ENCODE measurements at regions not wholly inside any gene's neighbourhood (a gene's known extent, or its start where the extent isn't known, plus 50 kb on each side); places are given as distances from the start of the nearest gene placed in this dataset.
"Not testable (repeated sequence)": the region's sequence is repeated elsewhere in the genome, so short reads cannot be mapped to it uniquely, and the experiment has no call there.

DNA sequence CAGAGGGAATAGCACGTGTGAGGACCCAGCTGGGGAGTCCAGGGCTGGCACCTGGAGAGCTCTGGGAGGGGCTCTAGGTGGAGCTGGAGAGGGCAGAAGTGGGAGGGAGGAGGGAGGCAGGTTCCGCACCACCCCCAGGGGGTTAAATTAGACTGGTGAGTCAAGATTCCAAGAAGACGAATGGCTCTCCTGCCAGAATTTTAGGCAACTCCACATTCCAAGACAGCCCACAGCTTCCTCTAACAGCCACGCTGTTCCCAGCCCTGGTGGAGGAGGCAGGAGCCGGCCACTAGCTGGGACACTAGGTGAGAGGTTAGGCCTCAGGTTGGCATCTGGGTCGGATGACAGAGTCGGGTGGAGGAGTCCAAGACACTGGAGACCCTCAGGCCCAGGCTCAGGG is 60.2 kb downstream of the TFAP2C start:
- no peak for DNase-seq (ENCODE audit: low spot score)
- Mint-ChIP-seq H3K4me3 (no peak overlapping the region), H3K27ac (no peak overlapping the region), H3K9me3 (no peaks in the 10 kb centered on the region), H3K27me3 (ENCODE audit: insufficient read depth) (no peaks in the 10 kb centered on the region), H3K36me3 (ENCODE audit: low read depth) (no peaks in the 10 kb centered on the region), H3K4me1 (ENCODE audit: low read depth) (no peaks in the 10 kb centered on the region)
- intact Hi-C loops (cut with micrococcal nuclease) = no loop called here

DNA sequence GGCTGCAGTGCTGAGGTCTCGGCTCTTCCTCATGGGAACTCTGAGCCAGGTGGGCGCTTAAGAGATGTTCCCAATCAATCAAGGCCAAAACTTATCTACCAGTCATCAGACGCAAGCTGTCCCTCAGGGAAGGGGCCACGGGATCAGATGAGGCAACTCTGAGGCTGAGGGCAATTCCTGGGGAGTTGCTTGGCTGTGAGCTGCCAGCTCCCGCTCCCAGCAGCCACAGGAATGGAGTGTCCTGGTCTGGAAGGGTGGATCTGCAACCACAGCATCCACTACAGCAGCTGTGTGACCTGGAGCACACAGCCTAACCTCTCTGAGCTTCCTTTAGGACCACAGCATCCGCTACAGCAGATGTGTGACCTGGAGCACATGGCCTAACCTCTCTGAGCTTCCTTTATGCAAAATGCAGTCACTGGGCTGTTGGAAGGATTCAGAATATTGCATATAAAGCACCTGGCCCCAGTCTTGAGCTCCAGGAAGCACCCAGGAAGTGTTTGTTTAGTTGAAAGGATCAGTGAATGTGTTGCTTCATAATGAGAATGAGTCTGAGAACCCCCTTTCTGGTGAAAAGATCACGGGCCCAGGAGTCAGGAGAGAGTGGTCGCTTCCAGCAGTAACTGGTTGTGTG is 60.9 kb downstream of the TFAP2C start:
- intact Hi-C loops (cut with micrococcal nuclease) = no loop called here
- no peak for DNase-seq (ENCODE audit: low spot score)
- Mint-ChIP-seq H3K4me3 (no peak overlapping the region), H3K27me3 (ENCODE audit: insufficient read depth) (no peaks in the 10 kb centered on the region), H3K36me3 (ENCODE audit: low read depth) (no peaks in the 10 kb centered on the region), H3K9me3 (no peaks in the 10 kb centered on the region), H3K27ac (no peak overlapping the region), H3K4me1 (ENCODE audit: low read depth) (no peaks in the 10 kb centered on the region)

DNA sequence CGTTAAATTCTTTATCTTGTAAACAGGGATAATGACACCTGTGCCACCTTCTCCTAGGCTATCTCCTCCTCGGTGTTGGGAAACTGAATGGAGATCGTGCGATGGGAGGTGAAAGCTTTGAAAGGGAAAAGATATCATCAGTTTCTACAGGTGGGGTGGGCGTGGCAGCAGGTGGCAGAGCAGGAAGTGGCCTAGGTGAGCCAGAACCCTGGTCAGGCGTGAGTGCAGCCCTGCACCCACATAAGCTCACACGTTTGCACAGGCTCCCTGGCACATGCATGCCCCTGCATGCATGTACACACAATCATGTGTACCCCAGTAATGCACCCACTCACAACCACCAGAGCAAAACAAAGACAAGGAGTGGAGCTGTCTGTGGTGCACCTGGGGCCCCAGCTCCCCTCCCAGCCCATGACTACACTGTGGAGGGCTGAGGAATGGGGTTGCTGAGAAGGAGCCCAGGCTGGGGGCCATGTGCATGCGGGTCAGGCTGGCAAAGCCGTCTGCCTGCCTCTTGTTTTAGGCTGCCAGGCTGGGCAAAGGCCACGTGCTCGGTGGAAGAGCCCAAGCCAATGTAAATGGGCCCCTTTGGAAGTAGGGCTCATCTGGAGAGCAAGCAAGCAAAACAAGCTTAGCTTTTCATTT is 61.5 kb downstream of the TFAP2C start:
- H3K36me3 Mint-ChIP-seq (ENCODE audit: low read depth) = no peaks in the 10 kb centered on the region
- no peak for DNase-seq (ENCODE audit: low spot score)
- no peaks in the 10 kb centered on the region for H3K9me3 Mint-ChIP-seq
- intact Hi-C loops (cut with micrococcal nuclease) = no loop called here
- no peaks in the 10 kb centered on the region for H3K27me3 Mint-ChIP-seq (ENCODE audit: insufficient read depth)
- H3K4me1 Mint-ChIP-seq (ENCODE audit: low read depth) = no peaks in the 10 kb centered on the region
- H3K4me3 Mint-ChIP-seq = no peak overlapping the region
- H3K27ac Mint-ChIP-seq = no peak overlapping the region

DNA sequence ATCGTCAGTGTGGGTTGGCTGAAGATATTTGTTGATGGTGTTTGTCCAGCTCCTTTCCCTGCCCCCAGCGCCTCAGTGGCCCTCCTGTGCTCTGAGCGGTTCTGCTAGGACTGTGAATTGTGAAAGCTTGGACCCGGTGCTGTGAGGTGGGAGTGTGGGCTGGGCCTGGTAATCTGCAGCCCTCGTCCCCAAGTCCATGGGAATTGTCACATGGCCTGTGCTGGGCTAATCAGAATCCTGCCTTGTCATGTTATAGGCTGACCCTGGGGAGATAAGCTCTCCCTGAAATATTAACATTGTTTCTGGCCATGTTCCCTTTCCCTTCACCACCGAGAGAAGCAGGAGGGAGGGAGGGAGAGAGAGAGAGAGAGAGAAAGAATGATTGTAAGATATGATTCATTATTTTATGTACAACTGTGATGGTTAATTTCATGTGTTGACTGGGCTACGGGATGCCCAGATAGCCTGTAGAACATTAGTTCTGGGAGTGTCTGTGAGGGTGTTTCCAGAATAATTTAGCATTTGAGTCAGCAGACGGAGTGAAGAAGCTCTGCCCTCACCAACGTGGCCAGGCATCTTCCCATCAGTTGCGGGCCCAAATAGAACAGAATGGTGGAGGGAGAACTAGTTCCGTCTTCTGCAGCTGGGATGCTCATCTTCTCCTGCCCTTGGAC is 62.4 kb downstream of the TFAP2C start:
- Mint-ChIP-seq H3K9me3 (no peaks in the 10 kb centered on the region), H3K4me1 (ENCODE audit: low read depth) (no peaks in the 10 kb centered on the region), H3K4me3 (no peak overlapping the region), H3K36me3 (ENCODE audit: low read depth) (no peaks in the 10 kb centered on the region), H3K27ac (no peak overlapping the region), H3K27me3 (ENCODE audit: insufficient read depth) (no peaks in the 10 kb centered on the region)
- no peak for DNase-seq (ENCODE audit: low spot score)
- intact Hi-C loops (cut with micrococcal nuclease) = no loop called here

DNA sequence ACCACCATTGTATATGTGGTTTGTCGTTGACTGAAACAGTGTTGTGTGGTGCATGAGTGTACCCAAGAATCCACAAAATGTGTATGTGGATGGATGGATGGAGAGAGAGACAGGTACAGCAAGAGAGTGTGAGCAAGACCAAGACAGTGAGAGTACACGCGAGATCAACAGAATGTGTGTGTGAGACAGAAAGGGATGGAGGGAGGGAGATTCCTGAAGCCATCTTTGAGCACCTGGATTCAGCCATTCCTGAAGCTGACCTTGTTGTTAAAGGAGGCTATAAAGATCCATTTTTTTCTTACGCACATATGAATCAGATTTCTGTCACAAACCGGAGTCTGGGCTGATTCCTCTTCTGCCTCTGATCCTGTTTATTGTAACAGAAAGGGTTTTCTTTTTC is 64.1 kb downstream of the TFAP2C start:
- no peak for DNase-seq (ENCODE audit: low spot score)
- no peaks in the 10 kb centered on the region for H3K36me3 Mint-ChIP-seq (ENCODE audit: low read depth)
- no peak overlapping the region for H3K27ac Mint-ChIP-seq
- intact Hi-C loops (cut with micrococcal nuclease) = no loop called here
- no peaks in the 10 kb centered on the region for H3K4me1 Mint-ChIP-seq (ENCODE audit: low read depth)
- no peaks in the 10 kb centered on the region for H3K27me3 Mint-ChIP-seq (ENCODE audit: insufficient read depth)
- no peaks in the 10 kb centered on the region for H3K9me3 Mint-ChIP-seq
- H3K4me3 Mint-ChIP-seq = no peak overlapping the region

DNA sequence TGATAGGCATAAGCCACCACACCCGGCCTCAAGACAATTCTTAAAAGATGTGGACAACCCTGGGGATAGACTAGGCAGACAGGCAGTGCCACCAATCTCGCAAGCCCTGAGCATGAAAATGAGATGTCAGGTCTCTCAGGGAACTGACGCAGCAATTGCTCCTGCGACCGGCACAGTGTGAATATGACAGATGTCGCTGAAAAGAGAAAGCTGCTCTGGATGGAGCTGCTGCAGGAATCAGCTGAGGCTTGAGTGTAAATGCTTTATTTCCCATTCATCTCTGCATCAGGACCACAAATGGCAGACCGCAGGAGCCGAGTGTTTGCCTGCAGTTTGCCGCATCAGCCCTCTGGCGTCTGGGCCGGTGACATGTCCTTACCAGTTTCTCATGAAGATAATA is 68.4 kb downstream of the TFAP2C start:
- intact Hi-C loops (cut with micrococcal nuclease) = no loop called here
- H3K9me3 Mint-ChIP-seq = no peaks in the 10 kb centered on the region
- no peaks in the 10 kb centered on the region for H3K36me3 Mint-ChIP-seq (ENCODE audit: low read depth)
- H3K27ac Mint-ChIP-seq = no peak overlapping the region
- no peaks in the 10 kb centered on the region for H3K27me3 Mint-ChIP-seq (ENCODE audit: insufficient read depth)
- no peak for DNase-seq (ENCODE audit: low spot score)
- no peaks in the 10 kb centered on the region for H3K4me1 Mint-ChIP-seq (ENCODE audit: low read depth)
- H3K4me3 Mint-ChIP-seq = no peak overlapping the region

DNA sequence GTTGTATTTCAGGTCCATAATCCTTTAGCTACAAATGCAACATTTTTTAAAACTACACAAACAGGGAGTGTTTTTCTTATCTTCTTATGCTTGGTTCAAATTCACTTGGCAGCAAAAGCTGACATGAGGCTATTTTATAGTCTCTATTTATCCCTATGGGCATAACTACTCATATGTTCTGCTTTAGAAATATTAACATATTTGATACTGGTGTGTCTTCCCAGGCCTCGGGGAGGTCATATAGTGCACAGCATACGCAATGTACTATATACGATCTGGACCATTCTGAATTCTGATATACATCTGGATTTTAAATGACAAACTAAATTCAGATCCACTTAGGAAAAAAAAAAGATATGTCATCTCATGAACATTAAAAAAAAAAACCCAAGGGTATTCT is 69.2 kb downstream of the TFAP2C start:
- Mint-ChIP-seq H3K27me3 (ENCODE audit: insufficient read depth) (no peaks in the 10 kb centered on the region), H3K4me1 (ENCODE audit: low read depth) (no peaks in the 10 kb centered on the region), H3K27ac (no peak overlapping the region), H3K9me3 (no peaks in the 10 kb centered on the region), H3K4me3 (no peak overlapping the region), H3K36me3 (ENCODE audit: low read depth) (no peaks in the 10 kb centered on the region)
- intact Hi-C loops (cut with micrococcal nuclease) = no loop called here
- no peak for DNase-seq (ENCODE audit: low spot score)

DNA sequence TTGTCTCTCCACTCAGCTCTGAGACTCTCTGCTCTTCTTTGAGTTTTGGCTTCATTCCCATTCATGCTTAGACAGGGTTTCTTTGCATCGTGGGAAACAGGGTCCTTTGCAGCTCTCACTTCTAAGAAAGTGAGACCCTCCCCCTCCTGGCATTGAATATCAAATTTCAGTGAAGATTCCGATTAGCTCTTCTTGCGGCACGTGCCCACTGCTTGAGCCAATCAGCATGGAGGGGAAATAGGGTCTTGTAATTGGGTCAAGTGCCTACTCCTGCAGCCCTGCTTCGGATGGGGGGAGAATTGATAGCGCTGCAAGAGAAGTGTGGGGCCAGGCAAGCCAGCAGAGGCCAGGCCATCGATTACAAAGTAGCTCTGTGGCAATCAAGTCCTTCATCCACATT is 69.6 kb downstream of the TFAP2C start:
- Mint-ChIP-seq H3K4me1 (ENCODE audit: low read depth) (no peaks in the 10 kb centered on the region), H3K36me3 (ENCODE audit: low read depth) (no peaks in the 10 kb centered on the region), H3K9me3 (no peaks in the 10 kb centered on the region), H3K27ac (no peak overlapping the region), H3K27me3 (ENCODE audit: insufficient read depth) (no peaks in the 10 kb centered on the region), H3K4me3 (no peak overlapping the region)
- no peak for DNase-seq (ENCODE audit: low spot score)
- intact Hi-C loops (cut with micrococcal nuclease) = no loop called here

DNA sequence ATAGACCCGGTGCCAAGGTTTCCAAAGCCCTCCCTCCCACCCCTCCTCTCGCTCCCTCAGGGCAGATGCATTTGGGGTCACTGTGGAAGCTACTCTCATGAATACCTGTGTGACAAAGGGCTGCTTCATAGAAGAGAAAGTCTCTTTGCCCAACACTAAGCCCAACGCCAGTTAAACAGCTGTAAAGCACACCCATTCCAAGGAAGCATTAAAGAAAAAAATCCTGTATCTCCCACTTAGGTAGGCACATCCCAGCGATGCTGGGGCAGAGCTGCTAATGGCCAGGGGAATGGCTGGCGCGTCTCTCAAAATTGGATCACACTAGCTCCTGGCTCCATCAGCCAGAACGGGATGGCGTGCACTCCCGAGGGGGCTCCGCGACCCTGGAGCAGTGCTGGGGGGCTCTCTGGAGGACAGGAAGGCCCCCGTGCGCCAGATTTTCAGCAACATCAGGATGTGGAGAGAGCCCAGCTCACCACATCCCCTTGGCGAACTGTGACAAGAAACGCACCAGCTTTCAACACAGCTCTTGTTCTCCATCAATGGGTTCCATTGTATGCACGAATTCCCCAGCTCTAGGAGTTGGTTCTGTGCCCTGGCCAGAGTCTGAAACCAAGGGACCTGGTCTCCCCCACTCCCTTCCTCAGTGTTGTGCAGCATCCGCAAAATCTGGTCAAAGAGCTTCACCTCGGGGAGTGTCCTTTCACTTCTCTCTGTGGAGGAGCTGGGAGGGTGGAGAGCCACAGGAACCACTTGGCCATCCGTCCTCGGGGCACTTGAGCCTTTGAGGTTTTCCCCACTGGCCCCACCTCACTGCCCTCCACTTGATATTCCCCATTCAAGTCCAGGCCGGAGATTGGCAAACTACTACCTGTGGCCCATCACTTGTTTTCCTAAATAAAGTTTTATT is 74.1 kb downstream of the TFAP2C start:
- Mint-ChIP-seq H3K27me3 (ENCODE audit: insufficient read depth) (peaks cover 2% of the 10 kb centered on the region), H3K4me3 (no peak overlapping the region), H3K36me3 (ENCODE audit: low read depth) (no peaks in the 10 kb centered on the region), H3K27ac (no peak overlapping the region), H3K4me1 (ENCODE audit: low read depth) (no peaks in the 10 kb centered on the region), H3K9me3 (no peaks in the 10 kb centered on the region)
- intact Hi-C loops (cut with micrococcal nuclease) = no loop called here
- no peak for DNase-seq (ENCODE audit: low spot score)

DNA sequence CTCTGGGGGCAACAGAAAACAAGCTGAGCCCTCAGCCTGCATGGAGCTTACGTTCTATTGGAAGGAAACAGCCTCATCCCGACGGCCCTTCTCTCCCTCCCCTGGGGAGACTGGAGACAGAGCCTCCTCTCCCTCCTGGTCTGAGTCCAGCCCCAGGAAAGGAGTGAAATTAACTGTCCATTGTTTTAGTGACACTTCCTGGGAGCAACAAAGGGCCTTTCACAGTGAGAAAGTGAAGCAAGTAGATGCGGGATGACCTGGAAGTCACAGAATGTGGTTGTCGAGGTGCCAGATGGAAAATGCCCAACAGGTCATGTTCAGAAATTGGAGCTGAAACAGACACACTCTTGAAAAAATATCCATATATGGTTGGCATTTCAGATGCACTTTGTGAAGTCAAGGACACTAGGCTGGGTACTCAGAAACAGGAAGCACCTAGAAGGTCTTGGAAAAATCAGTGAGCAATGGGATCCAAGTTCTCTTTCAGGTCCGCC is 77.8 kb downstream of the TFAP2C start:
- Mint-ChIP-seq H3K4me3 (no peak overlapping the region), H3K4me1 (ENCODE audit: low read depth) (no peaks in the 10 kb centered on the region), H3K27me3 (ENCODE audit: insufficient read depth) (peaks cover 2% of the 10 kb centered on the region), H3K27ac (no peak overlapping the region), H3K9me3 (no peaks in the 10 kb centered on the region), H3K36me3 (ENCODE audit: low read depth) (no peaks in the 10 kb centered on the region)
- intact Hi-C loops (cut with micrococcal nuclease) = no loop called here
- DNase-seq (ENCODE audit: low spot score) = no peak

DNA sequence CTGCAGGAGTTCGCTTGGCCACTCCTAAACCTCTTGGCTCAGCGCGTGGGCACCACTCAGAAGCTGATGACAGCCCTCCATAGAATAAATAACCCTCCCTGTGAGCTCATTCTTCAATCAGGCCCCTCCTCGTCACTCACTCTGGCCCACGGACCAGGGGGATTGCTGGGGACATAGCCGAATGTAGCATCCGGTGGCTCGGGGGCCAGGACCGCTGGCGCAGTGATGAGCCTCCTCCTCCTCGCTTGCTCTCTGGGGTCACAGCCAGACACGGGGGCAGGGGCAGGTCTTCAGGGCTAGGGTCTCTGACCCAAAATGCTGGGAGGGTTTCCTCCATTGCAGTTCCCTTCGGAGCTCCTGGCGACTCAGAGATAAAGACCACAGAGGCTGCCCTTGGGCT is 79.9 kb downstream of the TFAP2C start:
- intact Hi-C loops (cut with micrococcal nuclease) = no loop called here
- Mint-ChIP-seq H3K4me3 (no peak overlapping the region), H3K9me3 (no peaks in the 10 kb centered on the region), H3K27me3 (ENCODE audit: insufficient read depth) (peaks cover 2% of the 10 kb centered on the region), H3K27ac (no peak overlapping the region), H3K4me1 (ENCODE audit: low read depth) (no peaks in the 10 kb centered on the region), H3K36me3 (ENCODE audit: low read depth) (no peaks in the 10 kb centered on the region)
- no peak for DNase-seq (ENCODE audit: low spot score)

DNA sequence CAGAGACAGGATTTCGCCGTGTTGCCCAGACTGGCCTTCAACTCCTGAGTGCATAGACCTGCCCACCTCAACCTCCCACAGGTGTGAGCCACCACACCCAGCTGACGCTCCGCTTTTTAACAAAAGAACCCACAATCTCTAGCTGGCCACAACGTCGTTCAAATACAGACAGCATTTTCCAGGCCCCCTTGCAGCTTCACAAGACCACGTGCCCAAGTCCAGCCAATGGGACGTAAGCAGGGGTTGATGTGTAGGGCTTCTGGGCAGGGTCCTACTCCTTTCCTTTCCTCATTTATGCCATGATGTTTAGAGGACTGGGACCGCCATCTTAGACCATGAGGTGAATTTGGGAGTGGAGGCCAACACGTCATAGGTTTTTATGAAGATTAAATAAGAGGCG is 81.0 kb downstream of the TFAP2C start:
- H3K27me3 Mint-ChIP-seq (ENCODE audit: insufficient read depth) = no peaks in the 10 kb centered on the region
- H3K36me3 Mint-ChIP-seq (ENCODE audit: low read depth) = no peaks in the 10 kb centered on the region
- intact Hi-C loops (cut with micrococcal nuclease) = no loop called here
- H3K27ac Mint-ChIP-seq = no peak overlapping the region
- H3K4me1 Mint-ChIP-seq (ENCODE audit: low read depth) = no peaks in the 10 kb centered on the region
- no peak for DNase-seq (ENCODE audit: low spot score)
- no peak overlapping the region for H3K4me3 Mint-ChIP-seq
- no peaks in the 10 kb centered on the region for H3K9me3 Mint-ChIP-seq

DNA sequence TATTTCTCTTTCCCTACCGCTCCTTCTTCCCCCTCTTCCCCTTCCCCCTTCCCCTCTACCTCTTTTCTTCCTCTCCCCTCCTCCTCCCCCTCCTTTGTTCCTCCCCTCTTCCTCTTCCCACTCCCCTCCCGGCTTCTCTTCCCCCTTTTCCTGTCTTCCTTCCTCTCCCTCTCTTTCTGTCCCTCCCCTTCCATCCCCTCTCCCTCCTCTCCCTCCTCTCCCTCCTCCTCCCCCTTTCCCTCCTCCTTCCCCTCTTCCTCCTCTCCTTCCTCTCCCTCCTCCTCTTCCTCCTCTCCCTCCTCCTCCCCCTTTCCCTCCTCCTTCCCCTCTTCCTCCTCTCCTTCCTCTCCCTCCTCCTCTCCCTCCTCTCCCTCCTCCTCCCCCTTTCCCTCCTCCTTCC is 81.5 kb downstream of the TFAP2C start:
- H3K27ac Mint-ChIP-seq; DNase-seq (ENCODE audit: low spot score); H3K36me3 Mint-ChIP-seq (ENCODE audit: low read depth); H3K4me3 Mint-ChIP-seq; intact Hi-C loops (cut with micrococcal nuclease); H3K4me1 Mint-ChIP-seq (ENCODE audit: low read depth); H3K27me3 Mint-ChIP-seq (ENCODE audit: insufficient read depth); H3K9me3 Mint-ChIP-seq: not testable (repeated sequence)

Data from activated T-helper 1 cell treated with anti-CD3 and anti-CD28 coated beads, Interleukin-12 subunit alpha, Interleukin-12 subunit beta, Interleukin-2, Interleukin-4 antibody, amounts not matched to agents 30 ng/mL and 10 ng/mL and 1 ng/mL, durations not matched to agents 14 hours and 24 hours and 36 hours (primary cell).